NK-92 treated with Interleukin-12 subunit alpha and Interleukin-12 subunit beta, amount 100 ng/mL, for 24 hours (cell line): ENCODE measurements at regions not wholly inside any gene's neighbourhood (a gene's known extent, or its start where the extent isn't known, plus 50 kb on each side); places are given as distances from the start of the nearest gene placed in this dataset.

Experiments
- DNase-seq: peaks from one replicate; lab custom pipeline; 2025; lab: John Stamatoyannopoulos, UW

GRCh38 chr1:185578293-185578692, 155.9 kb upstream of the HMCN1 start:
- no peak for DNase-seq

GRCh38 chr1:185574139-185574875, 159.9 kb upstream of the HMCN1 start:
- DNase-seq = no peak

GRCh38 chr1:185573677-185574076, 160.5 kb upstream of the HMCN1 start:
- DNase-seq = no peak

- no peak for DNase-seq
Observed at GRCh38 chr1:185573162-185573561, 161.0 kb upstream of the HMCN1 start.

GRCh38 chr1:185570962-185571361, 163.2 kb upstream of the HMCN1 start:
- no peak for DNase-seq

GRCh38 chr1:185568155-185569123, 165.8 kb upstream of the HMCN1 start:
- no peak for DNase-seq

GRCh38 chr1:185567440-185567839, 166.8 kb upstream of the HMCN1 start:
- no peak for DNase-seq

GRCh38 chr1:185566995-185567394, 167.2 kb upstream of the HMCN1 start:
- DNase-seq = peak; percentile 10

- DNase-seq = no peak
Observed at GRCh38 chr1:185565302-185565701, 168.9 kb upstream of the HMCN1 start.

GRCh38 chr1:185564816-185565215, 169.4 kb upstream of the HMCN1 start:
- DNase-seq = no peak

- no peak for DNase-seq
Observed at GRCh38 chr1:185562461-185563359, 171.5 kb upstream of the HMCN1 start.

GRCh38 chr1:185561629-185562028, 172.6 kb upstream of the HMCN1 start:
- no peak for DNase-seq

- DNase-seq = peak; percentile 10
Observed at GRCh38 chr1:185560760-185561159, 173.4 kb upstream of the HMCN1 start.

GRCh38 chr1:185559684-185560331, 174.4 kb upstream of the HMCN1 start:
- peak; percentile 66 for DNase-seq

GRCh38 chr1:185559151-185559550, 175.0 kb upstream of the HMCN1 start:
- no peak for DNase-seq

GRCh38 chr1:185556561-185556960, 177.6 kb upstream of the HMCN1 start:
- no peak for DNase-seq

- no peak for DNase-seq
Observed at GRCh38 chr1:185555743-185556142, 178.4 kb upstream of the HMCN1 start.

- DNase-seq = no peak
Observed at GRCh38 chr1:185551008-185551407, 183.2 kb upstream of the HMCN1 start.

GRCh38 chr1:185549906-185550305, 184.3 kb upstream of the HMCN1 start:
- no peak for DNase-seq

- no peak for DNase-seq
Observed at GRCh38 chr1:185546029-185546428, 188.2 kb upstream of the HMCN1 start.

- DNase-seq = no peak
Observed at GRCh38 chr1:185541871-185542301, 192.3 kb upstream of the HMCN1 start.
